SU-DHL-6 (cell line): ENCODE measurements at regions not wholly inside any gene's neighbourhood (a gene's known extent, or its start where the extent isn't known, plus 50 kb on each side); places are given as distances from the start of the nearest gene placed in this dataset.

Experiments used
- H2AFZ ChIP-seq: fragments of 200-600 bp; sonication (generic); 2 replicates; pipeline ENCODE4 v1.6.1; 2014; ENCODE audit warnings: low read depth, mild to moderate bottlenecking, moderate library complexity, mixed read lengths, antibody characterized with exemption, low read length; ENCODE audit not compliant: severe bottlenecking
- H3F3A ChIP-seq: fragments of 200-600 bp; shearing (Covaris generic); 2 replicates; pipeline ENCODE4 v1.6.0; 2016; ENCODE audit warnings: antibody characterized with exemption, mild to moderate bottlenecking; ENCODE audit not compliant: insufficient read depth
- H3K27ac ChIP-seq: fragments of 200-600 bp; sonication (generic); 2 replicates; pipeline ENCODE4 v1.5.1; 2016; ENCODE audit warnings: low read depth, mild to moderate bottlenecking, low read length, moderate library complexity, mixed read lengths
- H3K27me3 ChIP-seq: fragments of 200-600 bp; sonication (generic), shearing (Covaris generic); 2 replicates; pipeline ENCODE4 v1.6.0; 2014; ENCODE audit warnings: mild to moderate bottlenecking, low read length
- H3K36me3 ChIP-seq: fragments of 200-600 bp; sonication (generic); 2 replicates; pipeline ENCODE4 v1.6.1; 2014; ENCODE audit warnings: mild to moderate bottlenecking, low read length, mixed read lengths
- H3K4me2 ChIP-seq: fragments of 300-600, 200-600 bp; shearing (Covaris generic), sonication (generic); 2 replicates; pipeline ENCODE4 v1.6.0; 2014; ENCODE audit warnings: low read length, low read depth, mild to moderate bottlenecking; ENCODE audit not compliant: poor library complexity, severe bottlenecking
- H3K4me3 ChIP-seq: fragments of 200-600 bp; sonication (generic); 2 replicates; pipeline ENCODE4 v1.5.1; 2014; ENCODE audit warnings: antibody characterized with exemption, low read length, mild to moderate bottlenecking, mixed read lengths; ENCODE audit not compliant: insufficient read depth, poor library complexity, severe bottlenecking
- H3K79me2 ChIP-seq: fragments of 200-600 bp; sonication (generic); 2 replicates; pipeline ENCODE4 v1.6.1; 2014; ENCODE audit warnings: mild to moderate bottlenecking, low read length, moderate library complexity; ENCODE audit not compliant: insufficient read depth
- H3K9ac ChIP-seq: fragments of 200-600 bp; sonication (generic); 2 replicates; pipeline ENCODE4 v1.7.0; 2014; ENCODE audit warnings: mild to moderate bottlenecking, low read length
- H3K9me2 ChIP-seq: fragments of 200-600 bp; sonication (generic); replicated peaks from 2 replicates; pipeline ENCODE4 v1.6.1; 2014; ENCODE audit warnings: low read length; ENCODE audit not compliant: insufficient read depth
- H3K9me3 ChIP-seq: fragments of 200-600 bp; sonication (generic); 2 replicates; pipeline ENCODE4 v1.6.1; 2014; ENCODE audit warnings: low read length, mixed read lengths; ENCODE audit not compliant: insufficient read depth
- H4K20me1 ChIP-seq: fragments of 200-600 bp; sonication (generic); 2 replicates; pipeline ENCODE4 v1.6.1; 2014; ENCODE audit warnings: low read depth, mild to moderate bottlenecking, antibody characterized with exemption, low read length, moderate library complexity, mixed read lengths
- EZH2phosphoT487 ChIP-seq: fragments of 200-600 bp; sonication (generic), shearing (Covaris generic); conservative IDR thresholded peaks from 2 replicates; pipeline ENCODE4 v1.6.1; 2018; ENCODE audit warnings: mild to moderate bottlenecking, antibody characterized with exemption, low read length, moderate library complexity, mixed read lengths
- TF ChIP-seq, protein P1 (sequence below): fragments of 200-600 bp; sonication (generic); IDR thresholded peaks from one replicate; pipeline ENCODE4 v1.5.1; 2017; ENCODE audit warnings: antibody characterized with exemption, mild to moderate bottlenecking, low read length, moderate library complexity; ENCODE audit not compliant: insufficient read depth, poor library complexity, severe bottlenecking

DNA sequence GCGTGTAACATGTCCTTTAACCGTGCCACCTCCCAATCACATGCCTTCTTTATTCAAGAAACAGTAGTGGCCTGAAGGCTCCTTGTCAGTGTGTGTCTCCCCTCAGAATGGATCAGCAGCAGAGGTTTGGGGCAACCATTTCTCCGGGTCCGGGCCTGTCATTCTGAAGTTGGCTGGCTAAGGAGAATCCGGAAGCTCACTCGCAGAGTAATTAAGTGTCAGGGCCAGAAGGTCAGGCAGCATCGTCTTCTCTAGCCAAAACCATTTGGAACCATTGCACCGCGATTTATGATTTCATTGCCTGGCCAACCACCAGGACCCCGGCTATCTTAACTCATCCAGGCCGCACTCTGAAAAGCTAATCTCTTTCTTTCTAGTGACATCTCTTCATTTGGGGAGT lies 550.8 kb downstream of the EFNB2 start:
- no peak overlapping the region for H3K4me2 ChIP-seq
- no peak for TF ChIP-seq EZH2phosphoT487
- TF ChIP-seq, protein P1, sequence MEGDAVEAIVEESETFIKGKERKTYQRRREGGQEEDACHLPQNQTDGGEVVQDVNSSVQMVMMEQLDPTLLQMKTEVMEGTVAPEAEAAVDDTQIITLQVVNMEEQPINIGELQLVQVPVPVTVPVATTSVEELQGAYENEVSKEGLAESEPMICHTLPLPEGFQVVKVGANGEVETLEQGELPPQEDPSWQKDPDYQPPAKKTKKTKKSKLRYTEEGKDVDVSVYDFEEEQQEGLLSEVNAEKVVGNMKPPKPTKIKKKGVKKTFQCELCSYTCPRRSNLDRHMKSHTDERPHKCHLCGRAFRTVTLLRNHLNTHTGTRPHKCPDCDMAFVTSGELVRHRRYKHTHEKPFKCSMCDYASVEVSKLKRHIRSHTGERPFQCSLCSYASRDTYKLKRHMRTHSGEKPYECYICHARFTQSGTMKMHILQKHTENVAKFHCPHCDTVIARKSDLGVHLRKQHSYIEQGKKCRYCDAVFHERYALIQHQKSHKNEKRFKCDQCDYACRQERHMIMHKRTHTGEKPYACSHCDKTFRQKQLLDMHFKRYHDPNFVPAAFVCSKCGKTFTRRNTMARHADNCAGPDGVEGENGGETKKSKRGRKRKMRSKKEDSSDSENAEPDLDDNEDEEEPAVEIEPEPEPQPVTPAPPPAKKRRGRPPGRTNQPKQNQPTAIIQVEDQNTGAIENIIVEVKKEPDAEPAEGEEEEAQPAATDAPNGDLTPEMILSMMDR, result no peak
- no peak overlapping the region for H3K4me3 ChIP-seq
- no peaks in the 10 kb centered on the region for H4K20me1 ChIP-seq
- no peaks in the 10 kb centered on the region for H3F3A ChIP-seq
- H3K27ac ChIP-seq, result no peak overlapping the region
- no peaks in the 10 kb centered on the region for H3K9me2 ChIP-seq
- H2AFZ ChIP-seq, result no peak overlapping the region
- no peaks in the 10 kb centered on the region for H3K9me3 ChIP-seq
- H3K79me2 ChIP-seq, result no peaks in the 10 kb centered on the region
- H3K36me3 ChIP-seq, result no peaks in the 10 kb centered on the region
- no peak overlapping the region for H3K9ac ChIP-seq
- no peaks in the 10 kb centered on the region for H3K27me3 ChIP-seq

DNA sequence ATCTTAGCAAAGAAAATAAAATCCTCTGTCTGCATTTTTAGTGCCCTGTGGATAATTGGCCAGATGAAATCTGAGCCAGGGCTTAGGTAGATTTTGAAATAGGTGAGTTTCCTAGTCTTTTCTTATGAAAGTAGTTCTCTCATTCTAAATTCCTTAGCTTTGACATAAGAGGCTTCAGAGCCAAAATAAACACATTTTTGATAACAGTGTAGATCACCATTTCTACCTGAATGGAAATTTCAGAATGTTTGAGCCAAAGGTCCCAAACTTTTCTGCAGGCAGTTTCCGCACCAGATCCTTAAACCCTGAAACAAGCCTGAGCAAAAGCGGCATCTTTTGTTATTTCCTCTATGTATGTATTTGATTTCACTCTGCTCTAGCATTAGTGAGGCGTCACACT lies 551.2 kb downstream of the EFNB2 start:
- Histone ChIP-seq H3K4me3 (no peak overlapping the region), H3K79me2 (no peaks in the 10 kb centered on the region), H3K9ac (no peak overlapping the region), H3K9me2 (no peaks in the 10 kb centered on the region), H3K27me3 (no peaks in the 10 kb centered on the region), H2AFZ (no peak overlapping the region), H3K4me2 (no peak overlapping the region), H4K20me1 (no peaks in the 10 kb centered on the region), H3K9me3 (no peaks in the 10 kb centered on the region), H3K27ac (no peak overlapping the region), H3K36me3 (no peaks in the 10 kb centered on the region), H3F3A (no peaks in the 10 kb centered on the region)
- TF ChIP-seq, protein P1, result no peak
- TF ChIP-seq EZH2phosphoT487, result no peak

DNA sequence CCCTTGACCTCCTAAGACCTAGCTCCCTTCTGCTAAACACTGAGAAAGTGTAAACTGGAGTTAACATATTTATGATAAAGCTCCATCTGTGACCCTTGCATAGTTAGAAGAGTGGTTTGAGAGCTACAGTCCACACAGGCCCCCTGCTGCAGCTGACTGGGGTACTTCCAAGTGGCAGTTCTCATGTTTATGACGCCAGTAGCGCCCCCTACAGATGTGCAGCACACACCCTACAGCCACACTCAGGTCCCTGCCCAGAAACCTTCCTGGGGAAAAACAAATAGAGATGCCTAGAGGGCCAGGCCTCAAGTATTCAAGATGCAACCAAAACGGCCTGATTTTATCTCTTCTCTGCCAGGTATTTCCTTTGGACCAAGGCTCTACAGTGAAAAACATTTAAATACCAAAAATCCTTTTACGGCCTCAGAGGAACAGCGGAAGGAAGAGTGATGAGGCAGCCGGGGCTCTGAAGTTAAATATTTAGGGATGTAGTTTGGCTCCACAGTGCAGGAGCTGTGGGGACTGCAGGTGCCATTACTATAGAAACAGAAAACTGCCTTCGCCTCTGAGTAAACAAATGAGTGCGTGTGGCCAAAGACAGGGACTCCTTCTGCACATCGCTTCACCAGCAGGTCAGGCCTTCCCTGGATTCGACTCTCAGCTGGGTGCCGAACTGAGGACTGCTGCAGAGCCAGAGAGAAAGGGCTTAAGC lies 553.1 kb downstream of the EFNB2 start:
- Histone ChIP-seq H3K79me2 (no peaks in the 10 kb centered on the region), H3K4me2 (no peak overlapping the region), H3K36me3 (no peaks in the 10 kb centered on the region), H4K20me1 (no peaks in the 10 kb centered on the region), H3K9ac (no peak overlapping the region), H3K27me3 (no peaks in the 10 kb centered on the region), H3K4me3 (no peak overlapping the region), H3F3A (no peaks in the 10 kb centered on the region), H3K9me3 (no peaks in the 10 kb centered on the region), H3K27ac (no peak overlapping the region), H3K9me2 (no peaks in the 10 kb centered on the region), H2AFZ (no peak overlapping the region)
- no peak for TF ChIP-seq EZH2phosphoT487
- TF ChIP-seq, protein P1, result no peak
